WTC11 (cell line): ENCODE measurements at regions not wholly inside any gene's neighbourhood (a gene's known extent, or its start where the extent isn't known, plus 50 kb on each side); places are given as distances from the start of the nearest gene placed in this dataset.

Source experiments
- ATAC-seq: fragments of 200-7000 bp; cut with Tn5 transposase; 2 replicates; pipeline ENCODE4 v1.10.0; 2021; ENCODE audit warnings: mild to moderate bottlenecking, moderate library complexity
- CTCF ChIA-PET: fragments of 300-600 bp; sonication (Branson Sonifier 250); formaldehyde crosslinking; loops from one replicate; lab custom pipeline; 2021; ENCODE audit warnings: antibody characterized with exemption; lab: Charles Lee
- POLR2A ChIA-PET: fragments of 350-600 bp; sonication (Branson Sonifier 250); formaldehyde crosslinking; loops from one replicate; lab custom pipeline; 2021; ENCODE audit warnings: antibody characterized with exemption; lab: Charles Lee
- DNase-seq: peaks from one replicate; pipeline ENCODE4 v3.0.0; 2021; ENCODE audit warnings: low spot score
- H3K27ac Mint-ChIP-seq: 2 replicates; pipeline ENCODE4 v1.8.0; 2021; ENCODE audit warnings: mixed read lengths
- H3K27me3 Mint-ChIP-seq: 2 replicates; pipeline ENCODE4 v1.8.0; 2021; ENCODE audit warnings: low read depth, mild to moderate bottlenecking, moderate library complexity, mixed read lengths
- H3K36me3 Mint-ChIP-seq: 2 replicates; pipeline ENCODE4 v1.8.0; 2021; ENCODE audit warnings: mixed read lengths
- H3K4me1 Mint-ChIP-seq: 2 replicates; pipeline ENCODE4 v1.8.0; 2022; ENCODE audit warnings: mixed read lengths
- H3K4me3 Mint-ChIP-seq: 2 replicates; pipeline ENCODE4 v1.8.0; 2021; ENCODE audit warnings: mild to moderate bottlenecking, moderate library complexity, mixed read lengths
- H3K9me3 Mint-ChIP-seq: 2 replicates; pipeline ENCODE4 v1.8.0; 2021; ENCODE audit warnings: mixed read lengths
- ATF1 ChIP-seq: sonication (generic); formaldehyde crosslinking; IDR thresholded peaks from 2 replicates; pipeline ENCODE4 v1.8.1; 2023; ENCODE audit warnings: mild to moderate bottlenecking, moderate library complexity, missing genetic modification reagents
- GRHL2 ChIP-seq: fragments of 250-450 bp; sonication (Bioruptor Pico); IDR thresholded peaks from 2 replicates; pipeline ENCODE4 v1.8.0; 2022; ENCODE audit warnings: mild to moderate bottlenecking, moderate library complexity; ENCODE audit not compliant: insufficient replicate concordance, severe bottlenecking
- MYBL2 ChIP-seq: sonication (generic); formaldehyde crosslinking; IDR thresholded peaks from 2 replicates; pipeline ENCODE4 v1.8.1; 2023; ENCODE audit warnings: mild to moderate bottlenecking, moderate library complexity, missing genetic modification reagents
- NR2C2 ChIP-seq: sonication (generic); formaldehyde crosslinking; IDR thresholded peaks from 2 replicates; pipeline ENCODE4 v1.8.0; 2022; ENCODE audit warnings: mild to moderate bottlenecking, missing genetic modification reagents
- TEAD4 ChIP-seq: sonication (generic); formaldehyde crosslinking; IDR thresholded peaks from 2 replicates; pipeline ENCODE4 v1.8.0; 2022; ENCODE audit warnings: mild to moderate bottlenecking, missing genetic modification reagents
- TP53 ChIP-seq: sonication (generic); formaldehyde crosslinking; IDR thresholded peaks from 2 replicates; pipeline ENCODE4 v1.8.1; 2023; ENCODE audit warnings: mild to moderate bottlenecking, missing genetic modification reagents
- ZNF396 ChIP-seq: fragments of 250-450 bp; sonication (Bioruptor Pico); IDR thresholded peaks from 2 replicates; pipeline ENCODE4 v1.8.0; 2021; ENCODE audit warnings: mild to moderate bottlenecking, moderate library complexity, borderline replicate concordance
- ZNF416 ChIP-seq: fragments of 250-450 bp; sonication (Bioruptor Pico); IDR thresholded peaks from 2 replicates; pipeline ENCODE4 v1.9.0; 2021; ENCODE audit warnings: mild to moderate bottlenecking, inconsistent platforms
- ZNF671 ChIP-seq: fragments of 250-450 bp; sonication (Bioruptor Pico); IDR thresholded peaks from 2 replicates; pipeline ENCODE4 v1.8.0; 2021; ENCODE audit warnings: mild to moderate bottlenecking
- TF ChIP-seq, protein P1 (sequence below): sonication (generic); formaldehyde crosslinking; IDR thresholded peaks from 2 replicates; pipeline ENCODE4 v1.8.1; 2022; ENCODE audit warnings: low read depth, missing genetic modification reagents, borderline replicate concordance
- TF ChIP-seq, protein P2 (sequence below): fragments of 250-450 bp; sonication (Bioruptor Pico); IDR thresholded peaks from 2 replicates; pipeline ENCODE4 v2.1.2; 2022; ENCODE audit warnings: mild to moderate bottlenecking, moderate library complexity
- TF ChIP-seq, protein P3 (sequence below): fragments of 250-450 bp; sonication (Bioruptor Pico); IDR thresholded peaks from 2 replicates; pipeline ENCODE4 v1.9.0; 2021; ENCODE audit warnings: mild to moderate bottlenecking
- TF ChIP-seq, protein P4 (sequence below): fragments of 250-450 bp; sonication (Bioruptor Pico); IDR thresholded peaks from 2 replicates; pipeline ENCODE4 v1.9.0; 2021; ENCODE audit warnings: mild to moderate bottlenecking
- TF ChIP-seq, protein P5 (sequence below): sonication (generic); formaldehyde crosslinking; IDR thresholded peaks from 2 replicates; pipeline ENCODE4 v1.8.0; 2022; ENCODE audit warnings: mild to moderate bottlenecking, missing genetic modification reagents
- TF ChIP-seq, protein P6 (sequence below): sonication (generic); formaldehyde crosslinking; IDR thresholded peaks from 2 replicates; pipeline ENCODE4 v1.8.1; 2023; ENCODE audit warnings: mild to moderate bottlenecking, missing genetic modification reagents, moderate library complexity
- TF ChIP-seq, protein P7 (sequence below): sonication (generic); formaldehyde crosslinking; IDR thresholded peaks from 2 replicates; pipeline ENCODE4 v1.8.0; 2022; ENCODE audit warnings: mild to moderate bottlenecking, missing genetic modification reagents
- TF ChIP-seq, protein P8 (sequence below): fragments of 250-450 bp; sonication (Bioruptor Pico); IDR thresholded peaks from 2 replicates; pipeline ENCODE4 v1.9.0; 2021; ENCODE audit warnings: mild to moderate bottlenecking, borderline replicate concordance
- TF ChIP-seq, protein P9 (sequence below): fragments of 250-450 bp; sonication (Bioruptor Pico); IDR thresholded peaks from 2 replicates; pipeline ENCODE4 v1.9.0; 2021; ENCODE audit warnings: moderate library complexity, mild to moderate bottlenecking, inconsistent platforms, borderline replicate concordance

DNA sequence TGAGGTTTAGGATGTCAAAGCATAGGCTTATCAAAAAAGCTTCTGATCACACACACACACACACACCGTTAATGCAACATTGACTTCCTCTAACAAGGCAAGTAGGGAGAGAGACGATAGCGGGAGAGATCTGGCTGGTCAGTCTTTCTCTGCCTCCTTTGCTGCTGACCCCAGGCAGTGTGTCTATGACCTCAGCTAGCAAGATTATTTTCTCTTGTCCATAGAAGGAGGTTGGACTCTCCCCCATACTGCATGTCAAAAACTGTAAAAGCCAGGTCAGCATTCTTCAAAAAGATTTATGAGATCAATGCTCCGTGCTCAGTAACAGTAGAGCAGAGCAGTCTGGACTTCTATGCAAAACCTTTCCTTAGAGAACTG is 63.5 kb upstream of the PGM2 start (continued):
- TF ChIP-seq, protein P1, sequence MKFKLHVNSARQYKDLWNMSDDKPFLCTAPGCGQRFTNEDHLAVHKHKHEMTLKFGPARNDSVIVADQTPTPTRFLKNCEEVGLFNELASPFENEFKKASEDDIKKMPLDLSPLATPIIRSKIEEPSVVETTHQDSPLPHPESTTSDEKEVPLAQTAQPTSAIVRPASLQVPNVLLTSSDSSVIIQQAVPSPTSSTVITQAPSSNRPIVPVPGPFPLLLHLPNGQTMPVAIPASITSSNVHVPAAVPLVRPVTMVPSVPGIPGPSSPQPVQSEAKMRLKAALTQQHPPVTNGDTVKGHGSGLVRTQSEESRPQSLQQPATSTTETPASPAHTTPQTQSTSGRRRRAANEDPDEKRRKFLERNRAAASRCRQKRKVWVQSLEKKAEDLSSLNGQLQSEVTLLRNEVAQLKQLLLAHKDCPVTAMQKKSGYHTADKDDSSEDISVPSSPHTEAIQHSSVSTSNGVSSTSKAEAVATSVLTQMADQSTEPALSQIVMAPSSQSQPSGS (CRISPR knock-in tag): no peak
- TF ChIP-seq TP53 (CRISPR knock-in tag) (no peak), ATF1 (no peak)
- TF ChIP-seq, protein P2, sequence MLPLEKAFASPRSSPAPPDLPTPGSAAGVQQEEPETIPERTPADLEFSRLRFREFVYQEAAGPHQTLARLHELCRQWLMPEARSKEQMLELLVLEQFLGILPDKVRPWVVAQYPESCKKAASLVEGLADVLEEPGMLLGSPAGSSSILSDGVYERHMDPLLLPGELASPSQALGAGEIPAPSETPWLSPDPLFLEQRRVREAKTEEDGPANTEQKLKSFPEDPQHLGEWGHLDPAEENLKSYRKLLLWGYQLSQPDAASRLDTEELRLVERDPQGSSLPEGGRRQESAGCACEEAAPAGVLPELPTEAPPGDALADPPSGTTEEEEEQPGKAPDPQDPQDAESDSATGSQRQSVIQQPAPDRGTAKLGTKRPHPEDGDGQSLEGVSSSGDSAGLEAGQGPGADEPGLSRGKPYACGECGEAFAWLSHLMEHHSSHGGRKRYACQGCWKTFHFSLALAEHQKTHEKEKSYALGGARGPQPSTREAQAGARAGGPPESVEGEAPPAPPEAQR: no peak
- TF ChIP-seq, protein P3, sequence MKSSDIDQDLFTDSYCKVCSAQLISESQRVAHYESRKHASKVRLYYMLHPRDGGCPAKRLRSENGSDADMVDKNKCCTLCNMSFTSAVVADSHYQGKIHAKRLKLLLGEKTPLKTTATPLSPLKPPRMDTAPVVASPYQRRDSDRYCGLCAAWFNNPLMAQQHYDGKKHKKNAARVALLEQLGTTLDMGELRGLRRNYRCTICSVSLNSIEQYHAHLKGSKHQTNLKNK (CRISPR knock-in tag): no peak

DNA sequence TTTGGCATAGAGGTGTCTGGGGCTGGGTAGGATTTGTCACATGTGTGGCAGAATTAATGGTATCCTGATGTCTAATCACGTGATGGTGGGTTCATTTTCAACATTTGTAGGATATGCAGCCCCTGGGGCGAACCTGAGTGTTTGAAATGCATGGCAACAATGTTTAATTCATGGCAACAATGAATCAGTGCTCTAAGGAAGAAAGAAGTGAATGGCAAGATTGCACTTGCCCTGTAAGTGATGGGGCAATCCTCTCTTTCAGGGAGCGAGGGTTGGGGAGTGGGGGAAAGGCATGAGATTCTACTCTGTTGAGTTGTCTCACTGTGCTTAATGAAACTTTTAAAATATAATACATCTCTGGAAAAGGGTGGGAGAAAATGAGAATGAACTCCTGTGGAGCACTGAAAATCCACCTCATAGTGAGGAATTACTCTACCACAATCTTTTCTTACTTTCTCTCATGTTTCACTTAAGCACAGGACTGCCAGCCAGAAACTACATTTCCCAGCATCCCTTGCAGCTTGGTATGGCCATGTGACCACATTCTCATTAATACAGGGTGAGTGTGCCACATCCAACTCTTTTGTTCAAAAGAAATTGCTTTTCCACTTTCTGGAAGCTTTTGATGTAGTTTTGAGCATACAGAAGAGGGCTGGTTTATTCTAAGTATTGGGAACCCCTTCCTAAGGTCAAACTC is 64.0 kb upstream of the PGM2 start:
- POLR2A ChIA-PET: no interaction called here
- H3K36me3 Mint-ChIP-seq: no peaks in the 10 kb centered on the region
- peak; percentile 20 for DNase-seq
- CTCF ChIA-PET: no interaction called here
- no peak overlapping the region for H3K4me3 Mint-ChIP-seq
- peaks cover 12% of the 10 kb centered on the region for H3K4me1 Mint-ChIP-seq
- no peaks in the 10 kb centered on the region for H3K27me3 Mint-ChIP-seq
- TF ChIP-seq, protein P4, sequence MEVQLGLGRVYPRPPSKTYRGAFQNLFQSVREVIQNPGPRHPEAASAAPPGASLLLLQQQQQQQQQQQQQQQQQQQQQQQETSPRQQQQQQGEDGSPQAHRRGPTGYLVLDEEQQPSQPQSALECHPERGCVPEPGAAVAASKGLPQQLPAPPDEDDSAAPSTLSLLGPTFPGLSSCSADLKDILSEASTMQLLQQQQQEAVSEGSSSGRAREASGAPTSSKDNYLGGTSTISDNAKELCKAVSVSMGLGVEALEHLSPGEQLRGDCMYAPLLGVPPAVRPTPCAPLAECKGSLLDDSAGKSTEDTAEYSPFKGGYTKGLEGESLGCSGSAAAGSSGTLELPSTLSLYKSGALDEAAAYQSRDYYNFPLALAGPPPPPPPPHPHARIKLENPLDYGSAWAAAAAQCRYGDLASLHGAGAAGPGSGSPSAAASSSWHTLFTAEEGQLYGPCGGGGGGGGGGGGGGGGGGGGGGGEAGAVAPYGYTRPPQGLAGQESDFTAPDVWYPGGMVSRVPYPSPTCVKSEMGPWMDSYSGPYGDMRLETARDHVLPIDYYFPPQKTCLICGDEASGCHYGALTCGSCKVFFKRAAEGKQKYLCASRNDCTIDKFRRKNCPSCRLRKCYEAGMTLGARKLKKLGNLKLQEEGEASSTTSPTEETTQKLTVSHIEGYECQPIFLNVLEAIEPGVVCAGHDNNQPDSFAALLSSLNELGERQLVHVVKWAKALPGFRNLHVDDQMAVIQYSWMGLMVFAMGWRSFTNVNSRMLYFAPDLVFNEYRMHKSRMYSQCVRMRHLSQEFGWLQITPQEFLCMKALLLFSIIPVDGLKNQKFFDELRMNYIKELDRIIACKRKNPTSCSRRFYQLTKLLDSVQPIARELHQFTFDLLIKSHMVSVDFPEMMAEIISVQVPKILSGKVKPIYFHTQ (CRISPR knock-in tag): no peak
- TF ChIP-seq, protein P5, sequence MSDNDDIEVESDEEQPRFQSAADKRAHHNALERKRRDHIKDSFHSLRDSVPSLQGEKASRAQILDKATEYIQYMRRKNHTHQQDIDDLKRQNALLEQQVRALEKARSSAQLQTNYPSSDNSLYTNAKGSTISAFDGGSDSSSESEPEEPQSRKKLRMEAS (CRISPR knock-in tag): no peak
- TF ChIP-seq ZNF396 (no peak), MYBL2 (CRISPR knock-in tag) (no peak), TEAD4 (no peak)
- TF ChIP-seq, protein P6, sequence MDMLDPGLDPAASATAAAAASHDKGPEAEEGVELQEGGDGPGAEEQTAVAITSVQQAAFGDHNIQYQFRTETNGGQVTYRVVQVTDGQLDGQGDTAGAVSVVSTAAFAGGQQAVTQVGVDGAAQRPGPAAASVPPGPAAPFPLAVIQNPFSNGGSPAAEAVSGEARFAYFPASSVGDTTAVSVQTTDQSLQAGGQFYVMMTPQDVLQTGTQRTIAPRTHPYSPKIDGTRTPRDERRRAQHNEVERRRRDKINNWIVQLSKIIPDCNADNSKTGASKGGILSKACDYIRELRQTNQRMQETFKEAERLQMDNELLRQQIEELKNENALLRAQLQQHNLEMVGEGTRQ: peak; percentile 95
- TF ChIP-seq, protein P7, sequence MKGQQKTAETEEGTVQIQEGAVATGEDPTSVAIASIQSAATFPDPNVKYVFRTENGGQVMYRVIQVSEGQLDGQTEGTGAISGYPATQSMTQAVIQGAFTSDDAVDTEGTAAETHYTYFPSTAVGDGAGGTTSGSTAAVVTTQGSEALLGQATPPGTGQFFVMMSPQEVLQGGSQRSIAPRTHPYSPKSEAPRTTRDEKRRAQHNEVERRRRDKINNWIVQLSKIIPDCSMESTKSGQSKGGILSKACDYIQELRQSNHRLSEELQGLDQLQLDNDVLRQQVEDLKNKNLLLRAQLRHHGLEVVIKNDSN (CRISPR knock-in tag): peak; percentile 94
- TF ChIP-seq, all 79 proteins: peak for 2
- peak; percentile 69 for ATAC-seq
- no peak overlapping the region for H3K27ac Mint-ChIP-seq
- H3K9me3 Mint-ChIP-seq: peaks cover 5% of the 10 kb centered on the region; the same call in 1 of the 2 replicates

DNA sequence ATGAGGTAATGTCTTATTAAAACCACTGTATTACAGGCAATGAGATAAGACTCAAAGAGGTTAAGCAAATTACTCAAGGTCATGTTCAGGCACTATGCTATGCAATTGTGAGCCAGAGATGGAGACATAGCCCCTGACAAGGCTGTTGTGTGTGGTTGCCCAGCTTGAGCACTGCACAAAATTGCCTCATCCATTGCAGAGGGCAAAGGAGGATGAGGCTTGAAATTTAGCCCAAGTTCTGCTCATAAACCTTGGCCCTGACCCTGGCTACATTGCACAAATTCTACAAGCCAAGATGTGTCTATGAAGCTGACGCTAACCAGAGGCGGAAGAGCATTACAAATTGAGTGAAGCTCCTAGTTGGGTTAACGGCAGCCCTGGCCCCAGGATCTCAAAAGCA is 65.6 kb upstream of the PGM2 start:
- Mint-ChIP-seq H3K27me3 (no peaks in the 10 kb centered on the region), H3K4me1 (peaks cover 12% of the 10 kb centered on the region), H3K27ac (no peak overlapping the region), H3K9me3 (peaks cover 5% of the 10 kb centered on the region; the same call in 1 of the 2 replicates), H3K4me3 (no peak overlapping the region), H3K36me3 (no peaks in the 10 kb centered on the region)
- POLR2A ChIA-PET: no interaction called here
- ATAC-seq: no peak
- DNase-seq: no peak
- CTCF ChIA-PET: interaction anchor here (0.6 to 1.2 kb wide), 2 partner anchors 41 to 120 kb away, joined by 3 to 4 read pairs; no protein-coding TSS in a partner anchor
- TF ChIP-seq, protein P8, sequence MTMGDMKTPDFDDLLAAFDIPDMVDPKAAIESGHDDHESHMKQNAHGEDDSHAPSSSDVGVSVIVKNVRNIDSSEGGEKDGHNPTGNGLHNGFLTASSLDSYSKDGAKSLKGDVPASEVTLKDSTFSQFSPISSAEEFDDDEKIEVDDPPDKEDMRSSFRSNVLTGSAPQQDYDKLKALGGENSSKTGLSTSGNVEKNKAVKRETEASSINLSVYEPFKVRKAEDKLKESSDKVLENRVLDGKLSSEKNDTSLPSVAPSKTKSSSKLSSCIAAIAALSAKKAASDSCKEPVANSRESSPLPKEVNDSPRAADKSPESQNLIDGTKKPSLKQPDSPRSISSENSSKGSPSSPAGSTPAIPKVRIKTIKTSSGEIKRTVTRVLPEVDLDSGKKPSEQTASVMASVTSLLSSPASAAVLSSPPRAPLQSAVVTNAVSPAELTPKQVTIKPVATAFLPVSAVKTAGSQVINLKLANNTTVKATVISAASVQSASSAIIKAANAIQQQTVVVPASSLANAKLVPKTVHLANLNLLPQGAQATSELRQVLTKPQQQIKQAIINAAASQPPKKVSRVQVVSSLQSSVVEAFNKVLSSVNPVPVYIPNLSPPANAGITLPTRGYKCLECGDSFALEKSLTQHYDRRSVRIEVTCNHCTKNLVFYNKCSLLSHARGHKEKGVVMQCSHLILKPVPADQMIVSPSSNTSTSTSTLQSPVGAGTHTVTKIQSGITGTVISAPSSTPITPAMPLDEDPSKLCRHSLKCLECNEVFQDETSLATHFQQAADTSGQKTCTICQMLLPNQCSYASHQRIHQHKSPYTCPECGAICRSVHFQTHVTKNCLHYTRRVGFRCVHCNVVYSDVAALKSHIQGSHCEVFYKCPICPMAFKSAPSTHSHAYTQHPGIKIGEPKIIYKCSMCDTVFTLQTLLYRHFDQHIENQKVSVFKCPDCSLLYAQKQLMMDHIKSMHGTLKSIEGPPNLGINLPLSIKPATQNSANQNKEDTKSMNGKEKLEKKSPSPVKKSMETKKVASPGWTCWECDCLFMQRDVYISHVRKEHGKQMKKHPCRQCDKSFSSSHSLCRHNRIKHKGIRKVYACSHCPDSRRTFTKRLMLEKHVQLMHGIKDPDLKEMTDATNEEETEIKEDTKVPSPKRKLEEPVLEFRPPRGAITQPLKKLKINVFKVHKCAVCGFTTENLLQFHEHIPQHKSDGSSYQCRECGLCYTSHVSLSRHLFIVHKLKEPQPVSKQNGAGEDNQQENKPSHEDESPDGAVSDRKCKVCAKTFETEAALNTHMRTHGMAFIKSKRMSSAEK: no peak
- no peak for TF ChIP-seq GRHL2
- TF ChIP-seq ZNF671: no peak
- TF ChIP-seq NR2C2 (CRISPR knock-in tag): no peak
- TF ChIP-seq, protein P7 (CRISPR knock-in tag): no peak
- TF ChIP-seq ZNF416 (CRISPR knock-in tag): no peak
- TF ChIP-seq, protein P9, sequence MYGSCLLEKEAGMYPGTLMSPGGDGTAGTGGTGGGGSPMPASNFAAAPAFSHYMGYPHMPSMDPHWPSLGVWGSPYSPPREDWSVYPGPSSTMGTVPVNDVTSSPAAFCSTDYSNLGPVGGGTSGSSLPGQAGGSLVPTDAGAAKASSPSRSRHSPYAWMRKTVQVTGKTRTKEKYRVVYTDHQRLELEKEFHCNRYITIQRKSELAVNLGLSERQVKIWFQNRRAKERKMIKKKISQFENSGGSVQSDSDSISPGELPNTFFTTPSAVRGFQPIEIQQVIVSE (CRISPR knock-in tag): no peak
